SK-MEL-5 (cell line): ENCODE measurements at regions not wholly inside any gene's neighbourhood (a gene's known extent, or its start where the extent isn't known, plus 50 kb on each side); places are given as distances from the start of the nearest gene placed in this dataset.
"Not testable (repeated sequence)": the region's sequence is repeated elsewhere in the genome, so short reads cannot be mapped to it uniquely, and the experiment has no call there.

Experiments
- DNase-seq: peaks from one replicate; pipeline ENCODE4 v3.0.0-alpha.2; 2016; ENCODE audit warnings: low read depth, low spot score
- in situ Hi-C: cut with HindIII; loops from 2 replicates; pipeline ENCODE4 v1.10.0; 2016; ENCODE audit warnings: low sequenced_read_pairs, high pct_unique_total_duplicates, low pct_unique_long_range_greater_than_20kb

DNA sequence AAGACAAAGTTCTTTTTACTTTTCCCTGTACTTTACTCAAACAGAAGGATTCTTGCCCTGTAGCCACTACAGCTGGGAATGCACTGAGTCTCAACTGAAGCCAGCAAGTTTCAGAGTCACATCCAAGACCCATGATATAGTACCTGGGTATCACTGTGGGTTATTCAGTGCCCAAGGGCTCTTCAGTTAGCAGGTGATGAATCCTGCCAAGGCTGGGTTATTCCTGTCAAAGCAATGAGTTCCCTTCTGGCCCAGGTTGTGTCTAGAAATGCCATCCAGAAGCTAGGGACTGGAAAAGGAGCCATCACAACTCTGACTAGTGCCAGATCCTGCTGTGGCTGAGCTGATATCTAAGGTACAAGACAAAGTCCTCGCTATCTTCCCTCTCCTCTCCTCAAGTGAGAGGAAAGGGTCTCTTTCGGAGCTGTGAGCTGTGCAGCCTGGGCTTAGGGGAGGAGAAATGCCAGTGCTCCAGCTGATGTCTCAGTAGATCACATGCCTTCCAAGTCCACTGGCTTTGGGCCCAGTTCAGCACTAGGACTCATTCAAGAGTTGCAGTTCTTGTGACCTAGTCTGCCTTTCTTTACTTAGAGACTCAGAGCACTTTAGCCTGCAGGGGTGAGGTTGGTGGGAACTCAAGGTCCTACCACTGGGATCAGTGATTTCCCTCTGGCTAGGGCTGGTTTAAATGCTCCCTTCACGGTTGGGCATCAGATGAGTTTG, 369.4 kb downstream of the TBX15 start:
- in situ Hi-C loops = no loop called here

GRCh38 chr1:118617916-118618315, 370.2 kb downstream of the TBX15 start:
- in situ Hi-C loops = no loop called here

More for the DNA sequence above, 369.4 kb downstream of the TBX15 start:
- peak; percentile 4 for DNase-seq

DNA sequence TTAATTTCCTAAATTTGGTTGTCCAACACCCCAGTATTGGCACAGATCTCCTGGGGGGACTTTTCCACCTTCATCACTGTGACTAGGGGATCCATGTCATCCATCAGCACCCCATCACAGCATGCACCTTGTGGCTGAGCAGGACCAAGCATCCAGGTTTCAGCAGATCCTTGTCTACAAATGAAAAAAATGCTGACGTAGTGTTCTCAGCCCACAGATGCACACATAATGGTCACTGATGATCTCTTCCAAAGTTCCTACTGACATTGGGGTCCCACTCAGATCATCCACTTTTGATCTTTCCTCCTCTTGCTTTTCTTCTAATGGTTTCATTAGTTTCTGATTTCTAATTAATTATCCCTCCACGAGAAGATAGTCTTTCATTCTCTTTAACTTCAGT, 373.1 kb downstream of the TBX15 start:
- in situ Hi-C loops = no loop called here
- no peak for DNase-seq

More at GRCh38 chr1:118617916-118618315, 370.2 kb downstream of the TBX15 start:
- no peak for DNase-seq

GRCh38 chr1:118589238-118589846, 398.8 kb downstream of the TBX15 start:
- in situ Hi-C loops = no loop called here
- DNase-seq = no peak

GRCh38 chr1:118588566-118588965, 399.6 kb downstream of the TBX15 start:
- in situ Hi-C loops = no loop called here
- no peak for DNase-seq

- in situ Hi-C loops = no loop called here
- DNase-seq = no peak
These were observed 393.2 kb upstream of the SPAG17 start for GRCh38 chr1:118578276-118578675.

DNA sequence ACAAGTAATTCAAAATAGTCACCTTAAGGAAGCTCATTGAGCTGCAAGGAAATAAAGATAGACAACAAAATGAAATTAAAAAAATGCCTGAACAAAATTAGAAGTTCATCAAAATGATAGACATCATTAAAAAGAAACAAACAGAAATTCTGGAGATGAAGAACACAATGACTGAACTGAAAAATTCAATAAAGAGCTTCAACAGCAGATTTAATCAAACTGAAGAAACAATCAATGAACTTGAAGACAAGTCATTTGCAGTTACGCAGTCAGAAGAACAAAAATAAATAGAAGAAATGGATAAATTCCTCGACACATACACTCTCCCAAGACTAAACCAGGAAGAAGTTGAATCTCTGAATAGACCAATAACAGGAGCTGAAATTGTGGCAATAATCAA, 390.0 kb upstream of the SPAG17 start:
- in situ Hi-C loops = no loop called here
- no peak for DNase-seq

GRCh38 chr1:118564961-118565703, 380.1 kb upstream of the SPAG17 start:
- no peak for DNase-seq
- in situ Hi-C loops = no loop called here

DNA sequence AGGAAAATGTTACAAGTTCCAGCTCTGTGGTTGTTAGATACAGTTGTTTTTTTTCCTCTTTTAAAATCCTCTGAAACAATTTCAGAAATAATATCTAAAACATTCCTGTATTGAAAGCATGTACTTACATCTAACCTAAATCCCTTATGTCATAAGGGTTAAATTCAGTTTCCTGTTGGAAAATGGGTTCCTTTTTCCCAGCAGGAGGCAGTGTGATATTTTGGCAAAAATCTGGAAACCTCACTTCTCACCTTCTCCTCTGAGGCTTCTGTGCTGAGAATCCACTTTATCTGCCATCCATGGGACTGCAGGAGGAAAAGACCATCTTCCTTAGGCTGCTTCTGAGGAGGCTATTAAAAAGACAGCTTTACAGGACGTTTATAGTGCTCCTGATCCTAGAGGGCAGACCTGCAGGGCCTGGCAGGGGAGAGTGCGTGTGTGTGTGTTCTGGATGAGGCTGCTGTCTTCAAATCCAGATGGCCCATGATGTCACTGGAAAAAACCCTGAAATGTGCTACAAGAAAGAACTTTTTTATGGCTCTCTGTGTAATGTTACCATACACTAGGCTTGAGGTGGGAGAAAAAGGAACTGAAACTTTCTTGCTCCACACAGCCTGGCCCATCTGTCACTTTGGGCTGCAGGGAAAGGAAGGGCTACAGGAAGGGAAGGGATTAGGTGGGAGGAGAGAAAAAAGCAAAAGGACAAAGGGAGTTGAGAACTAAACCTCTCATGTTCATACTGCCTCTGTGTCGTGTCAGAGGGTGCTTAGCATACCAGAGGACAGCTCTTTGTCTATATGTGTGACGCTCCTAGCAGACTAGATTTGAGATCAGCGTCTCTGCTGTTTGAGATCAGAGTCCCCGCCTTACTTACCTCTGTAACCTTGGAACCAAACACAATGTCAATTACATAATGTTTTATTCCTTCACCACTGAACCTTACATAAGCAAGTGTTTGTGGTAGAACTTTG, 379.2 kb upstream of the SPAG17 start:
- peak; percentile 17 for DNase-seq
- in situ Hi-C loops = no loop called here

- in situ Hi-C loops = no loop called here
- no peak for DNase-seq
These were observed 373.9 kb upstream of the SPAG17 start for GRCh38 chr1:118558933-118559332.

DNA sequence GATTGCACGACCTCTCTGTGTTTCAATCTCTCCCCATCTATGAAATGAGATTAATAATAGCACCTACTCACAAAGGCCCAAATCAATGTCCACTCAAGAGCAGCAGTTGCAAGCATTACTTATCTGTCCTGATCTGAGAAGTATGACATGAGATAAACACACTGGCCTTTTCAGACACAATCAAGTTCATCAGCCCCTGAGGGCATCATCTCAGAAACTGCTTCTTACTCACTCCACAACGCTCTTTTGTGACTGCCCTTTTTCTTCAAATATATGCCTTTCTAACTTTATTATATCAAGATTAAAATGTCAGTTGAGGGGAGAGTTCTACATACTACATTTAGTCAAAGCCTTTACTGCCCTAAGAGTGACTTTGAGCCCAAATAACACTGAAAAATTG, 371.9 kb upstream of the SPAG17 start:
- in situ Hi-C loops = no loop called here
- DNase-seq = peak; percentile 68

DNA sequence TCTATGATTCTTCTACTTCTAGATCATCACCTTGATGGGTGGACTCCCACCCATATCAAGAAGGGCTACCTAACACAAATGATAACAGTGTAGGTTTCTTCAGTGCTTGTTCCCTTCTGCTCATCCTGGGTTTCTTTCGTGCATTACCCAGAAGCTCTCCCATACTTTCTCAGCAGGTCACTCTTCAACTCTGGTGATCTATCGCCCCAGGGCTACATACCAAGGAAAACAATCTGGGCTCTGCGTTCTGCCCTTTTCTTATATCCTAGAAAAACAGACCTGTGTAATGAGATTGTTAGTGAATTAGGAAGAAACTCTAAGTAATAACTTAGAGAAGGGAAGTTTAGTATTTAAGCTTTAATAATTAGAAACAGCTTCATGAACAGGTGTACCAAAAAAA, 370.6 kb upstream of the SPAG17 start:
- in situ Hi-C loops = no loop called here
- peak; percentile 13 for DNase-seq

DNA sequence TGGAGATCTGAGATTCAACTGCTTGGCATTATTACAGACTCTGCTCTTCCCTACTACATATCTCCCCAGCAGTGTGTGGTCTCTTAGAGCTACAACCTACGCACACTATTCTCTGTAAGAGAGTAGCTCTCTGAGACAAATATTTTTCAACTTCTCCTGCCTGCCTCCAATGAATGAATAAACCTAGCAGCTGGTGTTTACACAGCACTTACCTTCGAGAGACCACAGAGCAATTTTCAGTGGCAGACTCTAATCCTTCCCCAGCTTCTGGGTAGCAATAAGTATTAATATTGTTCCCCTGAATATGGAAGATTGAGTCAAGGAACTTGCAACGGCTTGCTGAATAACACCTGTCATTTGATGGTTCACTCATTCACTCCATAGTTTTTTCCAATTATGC, 350.9 kb upstream of the SPAG17 start:
- no peak for DNase-seq
- in situ Hi-C loops = no loop called here

GRCh38 chr1:118511922-118512321, 326.9 kb upstream of the SPAG17 start:
- DNase-seq, in situ Hi-C loops: not testable (repeated sequence)

- in situ Hi-C loops = no loop called here
- no peak for DNase-seq
These were observed 319.8 kb upstream of the SPAG17 start for GRCh38 chr1:118504867-118505266.

- in situ Hi-C loops = no loop called here
- no peak for DNase-seq
These were observed 319.2 kb upstream of the SPAG17 start for GRCh38 chr1:118504221-118504644.

- DNase-seq = no peak
These were observed 318.7 kb upstream of the SPAG17 start for GRCh38 chr1:118503752-118504151.

DNA sequence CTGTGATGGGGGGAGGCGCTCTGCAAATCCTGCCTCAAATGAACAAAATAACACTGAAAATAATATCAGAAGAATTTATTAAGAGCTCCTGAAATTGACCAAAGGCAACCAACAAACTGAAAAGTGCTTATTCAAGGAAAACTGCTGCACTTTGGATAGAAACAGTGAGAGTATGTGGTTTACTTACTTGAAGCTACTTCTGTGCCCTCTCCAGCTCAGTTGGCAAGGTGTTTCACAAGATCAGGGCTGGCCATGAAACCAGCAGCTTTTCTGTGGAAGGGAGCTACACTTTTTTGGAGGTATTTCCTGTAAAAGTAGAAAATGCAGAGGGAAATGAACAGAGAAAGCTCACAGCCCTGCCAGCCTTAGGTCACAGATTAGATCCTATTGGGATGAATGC, 310.0 kb upstream of the SPAG17 start:
- in situ Hi-C loops = no loop called here
- DNase-seq = no peak

More at GRCh38 chr1:118503752-118504151, 318.7 kb upstream of the SPAG17 start:
- in situ Hi-C loops = no loop called here
